K562 (cell line): ENCODE measurements at regions not wholly inside any gene's neighbourhood (a gene's known extent, or its start where the extent isn't known, plus 50 kb on each side); places are given as distances from the start of the nearest gene placed in this dataset.

Experiments
- ATAC-seq: fragments of 200-7000 bp; cut with Tn5 transposase; 3 replicates; pipeline ENCODE4 v1.9.1; 2020; ENCODE audit warnings: moderate library complexity
- BruUV-seq: library from RNA; stranded (reverse); fragments of 400-500 nt; replicated peaks from 2 replicates; lab custom pipeline; 2021; lab: Mats Ljungman, UMichigan
- CTCF ChIA-PET: fragments of 300-600 bp; formaldehyde crosslinking; extraction: SDS; loops from one replicate; lab custom pipeline; 2021; ENCODE audit warnings: low intra/inter-chr PET ratio; lab: Yijun Ruan, JAX
- POLR2A ChIA-PET: fragments of 300-600, 350-650 bp; sonication (Branson Sonifier 250); formaldehyde crosslinking; extraction: SDS; loops from one replicate; lab custom pipeline; 2021; ENCODE audit warnings: antibody characterized with exemption, inconsistent platforms; lab: Yijun Ruan, JAX
- DNase-seq, 4 experiments: peaks; one replicate each; pipeline versions ENCODE4 v3.0.0 to v3.0.0-alpha.2; 2011 to 2018; ENCODE audit warnings: low spot score in 3 of 4, mixed read lengths in 3 of 4; ENCODE audit errors: extremely low read depth in 1 of 4
- FAIRE-seq: peaks from 2 replicates; lab custom pipeline; 2011; peaks lifted over from hg19 to GRCh38; lab: Jason Lieb, UNC
- H2AFZ ChIP-seq: 2 replicates; pipeline ENCODE4 v1.6.0; 2011; ENCODE audit warnings: low read depth, low read length, control low read depth, inconsistent platforms
- H3K27ac ChIP-seq: fragments of 200-600 bp; 3 replicates; pipeline ENCODE4 v1.8.0; 2011; ENCODE audit warnings: low read depth, mild to moderate bottlenecking, control low read depth, inconsistent platforms, low read length, moderate library complexity, mixed read lengths; ENCODE audit errors: extremely low read depth
- H3K27me3 ChIP-seq, 2 experiments: fragments of 300-600 bp in 1 of 2; 2 replicates in 1 of 2; 3 replicates in 1 of 2; pipeline versions ENCODE4 v1.6.0 to v1.8.0; 2011; ENCODE audit warnings: inconsistent platforms in 2 of 2, low read length in 2 of 2, mild to moderate bottlenecking in 1 of 2, mixed read lengths in 1 of 2, moderate library complexity in 1 of 2; ENCODE audit not compliant: control insufficient read depth in 2 of 2, insufficient read depth in 2 of 2
- H3K36me3 ChIP-seq: fragments of 300-600 bp; 3 replicates; pipeline ENCODE4 v1.8.0; 2011; ENCODE audit warnings: mild to moderate bottlenecking, low read length, inconsistent platforms; ENCODE audit not compliant: control insufficient read depth, insufficient read depth
- H3K4me1 ChIP-seq, 2 experiments: fragments of 200-600 bp in 1 of 2; replicated peaks in 1 of 2; 2 replicates in 1 of 2; 3 replicates in 1 of 2; pipeline versions ENCODE4 v1.5.1 to v1.8.0; 2011; ENCODE audit warnings: inconsistent platforms in 2 of 2, low read length in 2 of 2, mild to moderate bottlenecking in 1 of 2, mixed read lengths in 1 of 2, moderate library complexity in 1 of 2; ENCODE audit not compliant: control insufficient read depth in 2 of 2, insufficient read depth in 2 of 2
- H3K4me2 ChIP-seq: 2 replicates; pipeline ENCODE4 v1.6.1; 2011; ENCODE audit warnings: low read length, control low read depth, inconsistent platforms, mixed read lengths; ENCODE audit not compliant: insufficient read depth
- H3K4me3 ChIP-seq: fragments of 200-600 bp; sonication (generic), shearing (Covaris generic); 2 replicates; pipeline ENCODE4 v1.5.1; 2016; ENCODE audit warnings: control low read depth, inconsistent platforms
- H3K79me2 ChIP-seq: fragments of 200-600 bp; 3 replicates; pipeline ENCODE4 v1.8.0; 2011; ENCODE audit warnings: low read length, inconsistent platforms; ENCODE audit not compliant: control insufficient read depth, insufficient read depth
- H3K9ac ChIP-seq, 2 experiments: 2 replicates each; pipeline versions ENCODE4 v1.6.0 to v1.6.1; 2011; ENCODE audit warnings: low read depth in 2 of 2, low read length in 2 of 2, control low read depth in 1 of 2, inconsistent platforms in 1 of 2, mild to moderate bottlenecking in 1 of 2, mixed read lengths in 1 of 2; ENCODE audit not compliant: insufficient read depth in 1 of 2
- H3K9me1 ChIP-seq: one replicate; pipeline ENCODE4 v1.6.0; 2011; ENCODE audit warnings: inconsistent platforms, mild to moderate bottlenecking, low read length, moderate library complexity; ENCODE audit not compliant: control insufficient read depth, insufficient read depth
- H3K9me3 ChIP-seq: replicated peaks from 2 replicates; pipeline ENCODE4 v1.5.1; 2011; ENCODE audit warnings: low read depth, low read length, inconsistent platforms; ENCODE audit not compliant: control insufficient read depth, insufficient read depth
- H4K20me1 ChIP-seq: replicated peaks from 2 replicates; pipeline ENCODE4 v1.6.1; 2011; ENCODE audit warnings: low read length, inconsistent platforms, mixed read lengths; ENCODE audit not compliant: control insufficient read depth, insufficient read depth
- ATF3 ChIP-seq, 2 experiments: fragments of 450-650 bp in 1 of 2; sonication (generic) in 1 of 2; formaldehyde crosslinking in 1 of 2; IDR thresholded peaks in 1 of 2; conservative IDR thresholded peaks in 1 of 2; 2 replicates each; pipeline versions ENCODE4 v1.6.1 to v1.8.1; 2016 to 2023; ENCODE audit warnings: mild to moderate bottlenecking in 2 of 2, moderate library complexity in 2 of 2, inconsistent platforms in 1 of 2, missing genetic modification reagents in 1 of 2
- CREM ChIP-seq: IDR thresholded peaks from 2 replicates; pipeline ENCODE4 v1.6.1; 2014; ENCODE audit warnings: antibody characterized with exemption, low read depth
- CUX1 ChIP-seq: fragments of 200-800 bp; sonication (Bioruptor generic); IDR thresholded peaks from 2 replicates; pipeline ENCODE4 v1.6.1; 2016; ENCODE audit warnings: missing genetic modification characterization, missing compliant biosample characterization
- ELF2 ChIP-seq: fragments of 250-450 bp; sonication (Bioruptor Pico); IDR thresholded peaks from 2 replicates; pipeline ENCODE4 v1.5.0; 2021; ENCODE audit warnings: mild to moderate bottlenecking
- ETS2 ChIP-seq: IDR thresholded peaks from 2 replicates; pipeline ENCODE4 v1.6.1; 2016; ENCODE audit warnings: borderline replicate concordance, missing genetic modification characterization, mild to moderate bottlenecking, moderate library complexity, missing compliant biosample characterization; ENCODE audit not compliant: poor library complexity, severe bottlenecking
- EZH2 ChIP-seq: IDR thresholded peaks from 2 replicates; pipeline ENCODE4 v1.6.1; 2012; ENCODE audit warnings: low read depth, mild to moderate bottlenecking, inconsistent platforms, low read length, borderline replicate concordance
- ILF3 ChIP-seq: fragments of 450-650 bp; IDR thresholded peaks from 2 replicates; pipeline ENCODE4 v1.6.1; 2018; ENCODE audit warnings: antibody characterized with exemption, mild to moderate bottlenecking, moderate library complexity, borderline replicate concordance
- MAFF ChIP-seq: IDR thresholded peaks from 2 replicates; pipeline ENCODE4 v1.6.1; 2012; ENCODE audit warnings: low read length, improper control_type of control experiment
- PHF21A ChIP-seq: fragments of 450-650 bp; IDR thresholded peaks from 2 replicates; pipeline ENCODE4 v1.6.1; 2017; ENCODE audit warnings: low read depth, borderline replicate concordance
- RHOXF2B ChIP-seq: fragments of 250-450 bp; sonication (Bioruptor Pico); conservative IDR thresholded peaks from 2 replicates; pipeline ENCODE4 v1.5.1; 2021
- RNF219 ChIP-seq: fragments of 250-450 bp; sonication (Bioruptor Pico); IDR thresholded peaks from 2 replicates; pipeline ENCODE4 v1.5.0; 2022; ENCODE audit warnings: mild to moderate bottlenecking
- XRCC4 ChIP-seq: IDR thresholded peaks from one replicate; pipeline ENCODE4 v1.6.1; 2011; ENCODE audit not compliant: insufficient read depth, insufficient read length; ENCODE audit errors: extremely low read depth
- ZNF512 ChIP-seq: IDR thresholded peaks from 2 replicates; pipeline ENCODE4 v1.6.1; 2016; ENCODE audit warnings: missing genetic modification characterization, missing compliant biosample characterization
- WGBS: fragments of 100-300 bp; shearing (Covaris generic); methylation state at CpG from one replicate; pipeline ENCODE4 v1.1.6; 2016; ENCODE audit warnings: low coverage, mixed read lengths; ENCODE audit not compliant: insufficient coverage; ENCODE audit errors: missing lambda C conversion rate; 5-methylcytosine and 5-hydroxymethylcytosine counted together
- in situ Hi-C: fragments of 300-500 bp; cut with MboI; formaldehyde crosslinking; loops from 4 replicates; pipeline ENCODE4 v1.15.0; 2018; ENCODE audit warnings: inconsistent platforms, mixed read lengths
- intact Hi-C: fragments of 100-400 bp; cut with micrococcal nuclease; formaldehyde crosslinking; loops from 2 replicates; pipeline ENCODE4 v1.14.2; 2022

- ATAC-seq (no peak), DNase-seq (no peak), FAIRE-seq (no peak)
- Histone ChIP-seq H2AFZ (no peak overlapping the region), H3K36me3 (no peaks in the 10 kb centered on the region), H3K27ac (no peak overlapping the region), H3K79me2 (no peaks in the 10 kb centered on the region), H3K9me1 (no peaks in the 10 kb centered on the region), H3K4me1 (no peaks in the 10 kb centered on the region), H4K20me1 (peaks cover 3% of the 10 kb centered on the region; the same call in 1 of the 2 replicates), H3K9me3 (no peaks in the 10 kb centered on the region), H3K4me3 (no peak overlapping the region), H3K27me3 (peaks cover 53 to 75% of the 10 kb centered on the region in 2 experiments), H3K9ac (no peak overlapping the region), H3K4me2 (no peak overlapping the region)
- ChIA-PET POLR2A (interaction anchor here (0.6 to 2.2 kb wide), 2 partner anchors 10 to 159 kb away, joined by 4 to 11 read pairs; no protein-coding TSS in a partner anchor), CTCF (no interaction called here)
- in situ Hi-C loops: no loop called here
- intact Hi-C loops: no loop called here
- WGBS: 0% methylated on average over 3 of the region's 3 CpGs
- BruUV-seq: no TSS peak
- TF ChIP-seq CUX1 (CRISPR knock-in tag) (no peak), MAFF (no peak), XRCC4 (no peak), EZH2 (no peak), ETS2 (tag) (no peak), CREM (no peak), ELF2 (CRISPR knock-in tag) (no peak), RNF219 (CRISPR knock-in tag) (no peak), ATF3 (IDR thresholded peaks at IDR 0.05) (no peak), ATF3 (CRISPR knock-in tag; conservative IDR thresholded peaks at IDR 0.05) (no peak), RHOXF2B (CRISPR knock-in tag) (no peak), PHF21A (no peak), ZNF512 (tag) (no peak), ILF3 (no peak)
These were observed 68.1 kb upstream of the STUM start for GRCh38 chr1:226480461-226480860.
